ENCODE measurements at regions not wholly inside any gene's neighbourhood (a gene's known extent, or its start where the extent isn't known, plus 50 kb on each side); places are given as distances from the start of the nearest gene placed in this dataset.
"Not testable (repeated sequence)": the region's sequence is repeated elsewhere in the genome, so short reads cannot be mapped to it uniquely, and the experiment has no call there.

DNA sequence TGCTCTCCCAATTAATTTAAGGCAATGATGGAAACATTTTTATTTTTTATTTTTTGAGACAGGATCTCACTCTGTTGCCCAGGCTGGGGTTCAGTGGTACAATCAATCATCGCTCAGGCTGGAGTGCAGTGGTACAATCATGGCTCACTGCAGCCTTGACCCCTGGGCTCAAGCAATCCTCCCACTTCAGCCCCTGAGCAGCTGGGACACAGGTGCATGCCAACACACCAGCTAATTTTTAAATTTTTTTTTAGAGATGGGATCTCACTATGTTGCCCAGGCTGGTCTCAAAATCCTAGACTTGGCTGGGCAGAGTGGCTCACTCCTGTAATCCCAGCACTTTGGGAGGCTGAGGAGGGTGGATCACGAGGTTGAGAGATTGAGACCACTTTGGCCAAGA lies 126.1 kb upstream of the PTBP2 start:
- not testable (repeated sequence) for TF ChIP-seq NRF1 (IDR thresholded peaks at IDR 0.05; ENCODE audit: low read depth, low read length); POLR2AphosphoS5 (IDR thresholded peaks at IDR 0.05; ENCODE audit: low read depth, low read length); MEF2A (IDR thresholded peaks at IDR 0.05; ENCODE audit: borderline replicate concordance, low read depth); JUND (IDR thresholded peaks at IDR 0.05); TAF1 (IDR thresholded peaks at IDR 0.05; ENCODE audit: borderline replicate concordance, low read depth, low read length); SIN3A (IDR thresholded peaks at IDR 0.05; ENCODE audit: borderline replicate concordance, low read depth, low read length); RFX5 (IDR thresholded peaks at IDR 0.05; ENCODE audit: low read length)
- TF ChIP-seq, protein P1, sequence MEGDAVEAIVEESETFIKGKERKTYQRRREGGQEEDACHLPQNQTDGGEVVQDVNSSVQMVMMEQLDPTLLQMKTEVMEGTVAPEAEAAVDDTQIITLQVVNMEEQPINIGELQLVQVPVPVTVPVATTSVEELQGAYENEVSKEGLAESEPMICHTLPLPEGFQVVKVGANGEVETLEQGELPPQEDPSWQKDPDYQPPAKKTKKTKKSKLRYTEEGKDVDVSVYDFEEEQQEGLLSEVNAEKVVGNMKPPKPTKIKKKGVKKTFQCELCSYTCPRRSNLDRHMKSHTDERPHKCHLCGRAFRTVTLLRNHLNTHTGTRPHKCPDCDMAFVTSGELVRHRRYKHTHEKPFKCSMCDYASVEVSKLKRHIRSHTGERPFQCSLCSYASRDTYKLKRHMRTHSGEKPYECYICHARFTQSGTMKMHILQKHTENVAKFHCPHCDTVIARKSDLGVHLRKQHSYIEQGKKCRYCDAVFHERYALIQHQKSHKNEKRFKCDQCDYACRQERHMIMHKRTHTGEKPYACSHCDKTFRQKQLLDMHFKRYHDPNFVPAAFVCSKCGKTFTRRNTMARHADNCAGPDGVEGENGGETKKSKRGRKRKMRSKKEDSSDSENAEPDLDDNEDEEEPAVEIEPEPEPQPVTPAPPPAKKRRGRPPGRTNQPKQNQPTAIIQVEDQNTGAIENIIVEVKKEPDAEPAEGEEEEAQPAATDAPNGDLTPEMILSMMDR (IDR thresholded peaks at IDR 0.05): not testable (repeated sequence)

All from SK-N-SH (cell line).